Globus pallidus (tissue), 1 donor: ENCODE measurements at regions not wholly inside any gene's neighbourhood (a gene's known extent, or its start where the extent isn't known, plus 50 kb on each side); places are given as distances from the start of the nearest gene placed in this dataset.
A peak's percentile ranks its signal among the peaks of the same experiment; 100 is the strongest.
"Not testable (repeated sequence)": the region's sequence is repeated elsewhere in the genome, so short reads cannot be mapped to it uniquely, and the experiment has no call there.

Experiments
- DNase-seq: peaks from one replicate; pipeline ENCODE4 v3.0.0-alpha.2; 2015; ENCODE audit warnings: low spot score

- no peak for DNase-seq
These were observed 71.8 kb downstream of the LARP7 start for GRCh38 chr4:112708772-112709171.

- no peak for DNase-seq
These were observed 78.3 kb downstream of the LARP7 start for GRCh38 chr4:112714922-112715901.

GRCh38 chr4:112717856-112718255 lies 80.9 kb downstream of the LARP7 start:
- no peak for DNase-seq

- DNase-seq: no peak
These were observed 84.7 kb downstream of the LARP7 start for GRCh38 chr4:112721627-112722026.

GRCh38 chr4:112726041-112726440 lies 89.1 kb downstream of the LARP7 start:
- DNase-seq: no peak

GRCh38 chr4:112727728-112728127 lies 90.8 kb downstream of the LARP7 start:
- DNase-seq: not testable (repeated sequence)

GRCh38 chr4:112731715-112732114 lies 94.8 kb downstream of the LARP7 start:
- DNase-seq: no peak

- DNase-seq: no peak
These were observed 95.2 kb downstream of the LARP7 start for GRCh38 chr4:112732142-112732541.

- DNase-seq: no peak
These were observed 98.6 kb downstream of the LARP7 start for GRCh38 chr4:112735474-112735951.

- no peak for DNase-seq
These were observed 99.8 kb downstream of the LARP7 start for GRCh38 chr4:112736718-112737135.

- no peak for DNase-seq
These were observed 102.5 kb downstream of the LARP7 start for GRCh38 chr4:112739442-112739841.

GRCh38 chr4:112747036-112747435 lies 110.1 kb downstream of the LARP7 start:
- no peak for DNase-seq

GRCh38 chr4:112748352-112748878 lies 111.5 kb downstream of the LARP7 start:
- DNase-seq: no peak

GRCh38 chr4:112750749-112751148 lies 113.8 kb downstream of the LARP7 start:
- not testable (repeated sequence) for DNase-seq

- DNase-seq: no peak
These were observed 114.5 kb downstream of the LARP7 start for GRCh38 chr4:112751447-112751846.

GRCh38 chr4:112752061-112752460 lies 115.1 kb downstream of the LARP7 start:
- no peak for DNase-seq

GRCh38 chr4:112752510-112752909 lies 115.6 kb downstream of the LARP7 start:
- no peak for DNase-seq

- no peak for DNase-seq
These were observed 116.4 kb downstream of the LARP7 start for GRCh38 chr4:112753333-112753732.

- no peak for DNase-seq
These were observed 122.4 kb downstream of the LARP7 start for GRCh38 chr4:112759313-112759712.

GRCh38 chr4:112765317-112765974 lies 128.5 kb downstream of the LARP7 start:
- peak; percentile 8 for DNase-seq

GRCh38 chr4:112766422-112766821 lies 129.5 kb downstream of the LARP7 start:
- peak; percentile 11 for DNase-seq

GRCh38 chr4:112767386-112767785 lies 130.4 kb downstream of the LARP7 start:
- no peak for DNase-seq

- no peak for DNase-seq
These were observed 133.2 kb downstream of the LARP7 start for GRCh38 chr4:112770114-112770513.
